Lower leg skin (tissue), 3 donors: ENCODE measurements at regions not wholly inside any gene's neighbourhood (a gene's known extent, or its start where the extent isn't known, plus 50 kb on each side); places are given as distances from the start of the nearest gene placed in this dataset.

Source experiments
- CTCF ChIP-seq, 3 donors: fragments of 450-650 bp; IDR thresholded peaks; one replicate each; pipeline ENCODE4 v1.5.1; 2016; ENCODE audit warnings: antibody characterized with exemption in 3 of 3, mild to moderate bottlenecking in 3 of 3, moderate library complexity in 2 of 3
- POLR2A ChIP-seq, 2 donors: fragments of 450-650 bp; IDR thresholded peaks; one replicate each; pipeline ENCODE4 v1.6.1; 2016 to 2017; ENCODE audit warnings: antibody characterized with exemption in 2 of 2, mild to moderate bottlenecking in 1 of 2, moderate library complexity in 1 of 2

- TF ChIP-seq POLR2A (IDR thresholded peaks at IDR 0.05) (no peak), CTCF (IDR thresholded peaks at IDR 0.05) (no peak)
These were observed 122.0 kb upstream of the SLC35G4 start for GRCh38 chr18:11487390-11487789.
